ENCODE measurements at regions not wholly inside any gene's neighbourhood (a gene's known extent, or its start where the extent isn't known, plus 50 kb on each side); places are given as distances from the start of the nearest gene placed in this dataset.

DNA sequence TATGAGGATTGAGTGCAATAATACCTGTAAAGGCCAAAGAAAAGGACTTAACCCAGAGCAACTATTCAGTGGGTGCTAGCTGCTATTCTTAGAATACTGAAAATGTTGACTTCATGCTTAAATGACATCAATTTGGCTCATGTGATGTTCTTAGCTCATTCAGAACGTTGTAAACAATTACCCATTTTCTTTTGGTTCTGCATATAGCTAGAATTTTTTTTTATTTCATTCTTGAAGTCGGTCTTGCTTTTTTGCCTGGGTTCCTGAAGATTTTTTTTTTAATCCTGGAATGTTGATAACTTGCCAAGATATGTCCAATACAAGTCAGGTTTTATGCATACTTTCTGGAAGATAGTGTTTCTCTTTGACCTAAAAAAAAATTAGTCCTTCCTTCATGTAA, 772.0 kb downstream of the LTN1 start:
- no peak for DNase-seq (ENCODE audit: extremely low read depth, insufficient read length)
- Histone ChIP-seq H3K36me3 (ENCODE audit: control insufficient read depth, insufficient read depth, low read length) (no peaks in the 10 kb centered on the region), H3K4me3 (replicated peaks; ENCODE audit: low read depth, low read length) (no peak overlapping the region), H3K27me3 (replicated peaks; ENCODE audit: control insufficient read depth, insufficient read depth, low read length) (no peaks in the 10 kb centered on the region)
- no peak for TF ChIP-seq CTCF (IDR thresholded peaks at IDR 0.05; ENCODE audit: insufficient read depth, low read length, poor library complexity, severe bottlenecking)

- DNase-seq (ENCODE audit: extremely low read depth, insufficient read length) = no peak
- Histone ChIP-seq H3K36me3 (ENCODE audit: control insufficient read depth, insufficient read depth, low read length) (no peaks in the 10 kb centered on the region), H3K27me3 (replicated peaks; ENCODE audit: control insufficient read depth, insufficient read depth, low read length) (no peaks in the 10 kb centered on the region), H3K4me3 (replicated peaks; ENCODE audit: low read depth, low read length) (no peak overlapping the region)
- TF ChIP-seq CTCF (IDR thresholded peaks at IDR 0.05; ENCODE audit: insufficient read depth, low read length, poor library complexity, severe bottlenecking) = no peak
These were observed 775.6 kb downstream of the LTN1 start for GRCh38 chr21:28216976-28217523.

GRCh38 chr21:28215214-28215954, 777.3 kb downstream of the LTN1 start:
- no peak overlapping the region for H3K4me3 ChIP-seq (replicated peaks; ENCODE audit: low read depth, low read length)
- DNase-seq (ENCODE audit: extremely low read depth, insufficient read length) = no peak
- no peak for TF ChIP-seq CTCF (IDR thresholded peaks at IDR 0.05; ENCODE audit: insufficient read depth, low read length, poor library complexity, severe bottlenecking)
- H3K27me3 ChIP-seq (replicated peaks; ENCODE audit: control insufficient read depth, insufficient read depth, low read length) = no peaks in the 10 kb centered on the region
- H3K36me3 ChIP-seq (ENCODE audit: control insufficient read depth, insufficient read depth, low read length) = no peaks in the 10 kb centered on the region

- no peaks in the 10 kb centered on the region for H3K27me3 ChIP-seq (replicated peaks; ENCODE audit: control insufficient read depth, insufficient read depth, low read length)
- H3K4me3 ChIP-seq (replicated peaks; ENCODE audit: low read depth, low read length) = no peak overlapping the region
- no peak for DNase-seq (ENCODE audit: extremely low read depth, insufficient read length)
- no peaks in the 10 kb centered on the region for H3K36me3 ChIP-seq (ENCODE audit: control insufficient read depth, insufficient read depth, low read length)
- no peak for TF ChIP-seq CTCF (IDR thresholded peaks at IDR 0.05; ENCODE audit: insufficient read depth, low read length, poor library complexity, severe bottlenecking)
These were observed 777.9 kb downstream of the LTN1 start for GRCh38 chr21:28214786-28215185.

- no peak overlapping the region for H3K4me3 ChIP-seq (replicated peaks; ENCODE audit: low read depth, low read length)
These were observed 779.4 kb downstream of the LTN1 start for GRCh38 chr21:28213261-28213660.

More at GRCh38 chr21:28213261-28213660, 779.4 kb downstream of the LTN1 start:
- Histone ChIP-seq H3K27me3 (replicated peaks; ENCODE audit: control insufficient read depth, insufficient read depth, low read length) (no peaks in the 10 kb centered on the region), H3K36me3 (ENCODE audit: control insufficient read depth, insufficient read depth, low read length) (no peaks in the 10 kb centered on the region)
- no peak for TF ChIP-seq CTCF (IDR thresholded peaks at IDR 0.05; ENCODE audit: insufficient read depth, low read length, poor library complexity, severe bottlenecking)
- DNase-seq (ENCODE audit: extremely low read depth, insufficient read length) = no peak
